GM06990 (cell line): ENCODE measurements at regions not wholly inside any gene's neighbourhood (a gene's known extent, or its start where the extent isn't known, plus 50 kb on each side); places are given as distances from the start of the nearest gene placed in this dataset.

Experiments used
- DNase-seq: peaks from one replicate; pipeline ENCODE4 v3.0.0-alpha.2; 2011; ENCODE audit not compliant: insufficient read length; ENCODE audit errors: extremely low read depth
- H3K27me3 ChIP-seq: replicated peaks from 2 replicates; pipeline ENCODE4 v1.6.0; 2011; ENCODE audit warnings: low read length; ENCODE audit not compliant: control insufficient read depth, insufficient read depth
- H3K36me3 ChIP-seq: 2 replicates; pipeline ENCODE4 v1.5.1; 2011; ENCODE audit warnings: low read length; ENCODE audit not compliant: control insufficient read depth, insufficient read depth
- H3K4me3 ChIP-seq: replicated peaks from 2 replicates; pipeline ENCODE4 v1.5.1; 2011; ENCODE audit warnings: low read depth, mild to moderate bottlenecking, control low read depth, low read length
- CTCF ChIP-seq: IDR thresholded peaks from 2 replicates; pipeline ENCODE4 v1.5.1; 2011; ENCODE audit warnings: low read length, control low read depth, mild to moderate bottlenecking, inconsistent platforms; ENCODE audit not compliant: insufficient read depth, poor library complexity, severe bottlenecking

DNA sequence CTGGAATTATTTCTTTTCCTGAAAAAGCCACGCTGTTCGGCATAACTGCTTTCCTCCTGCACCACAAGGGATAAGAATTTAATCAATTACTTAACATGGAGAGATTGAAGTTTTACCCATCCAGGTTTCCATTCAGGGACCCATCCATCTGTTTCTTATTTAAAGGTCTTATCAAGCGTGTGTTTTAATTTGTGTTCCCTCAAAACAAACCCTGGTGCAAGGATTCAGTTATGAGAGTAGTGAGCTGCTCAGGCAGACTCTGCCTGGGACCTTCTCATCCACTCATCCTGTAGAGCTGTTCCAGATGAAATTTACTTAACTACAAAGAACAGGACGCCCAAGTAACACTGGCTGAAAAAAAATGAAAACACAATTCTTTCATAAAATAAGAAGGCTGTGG lies 97.8 kb downstream of the BANF2 start:
- H3K36me3 ChIP-seq = no peaks in the 10 kb centered on the region
- no peak for TF ChIP-seq CTCF
- H3K4me3 ChIP-seq = no peak overlapping the region
- DNase-seq = no peak
- H3K27me3 ChIP-seq = no peaks in the 10 kb centered on the region

DNA sequence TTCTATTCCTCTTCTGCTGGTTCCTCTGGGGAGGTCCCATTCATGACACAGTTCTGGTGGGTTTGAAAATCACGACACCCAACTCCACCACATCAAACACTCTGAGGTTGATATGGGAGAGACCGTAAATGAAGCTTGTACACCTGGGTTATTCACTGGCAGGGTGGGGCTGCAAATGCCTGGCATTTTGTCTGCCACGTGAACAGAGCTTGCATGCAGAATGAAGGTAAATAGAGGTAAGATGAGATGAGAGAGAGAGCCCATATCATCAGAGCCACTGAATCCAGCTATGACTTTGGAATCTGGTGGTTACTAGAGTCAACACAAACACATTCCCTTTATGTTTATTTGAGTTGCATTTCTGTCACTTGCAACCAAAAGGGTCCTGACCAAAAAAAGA lies 97.4 kb downstream of the BANF2 start:
- Histone ChIP-seq H3K36me3 (no peaks in the 10 kb centered on the region), H3K27me3 (no peaks in the 10 kb centered on the region; the same call in 1 of the 2 replicates), H3K4me3 (no peak overlapping the region)
- TF ChIP-seq CTCF = no peak
- no peak for DNase-seq

DNA sequence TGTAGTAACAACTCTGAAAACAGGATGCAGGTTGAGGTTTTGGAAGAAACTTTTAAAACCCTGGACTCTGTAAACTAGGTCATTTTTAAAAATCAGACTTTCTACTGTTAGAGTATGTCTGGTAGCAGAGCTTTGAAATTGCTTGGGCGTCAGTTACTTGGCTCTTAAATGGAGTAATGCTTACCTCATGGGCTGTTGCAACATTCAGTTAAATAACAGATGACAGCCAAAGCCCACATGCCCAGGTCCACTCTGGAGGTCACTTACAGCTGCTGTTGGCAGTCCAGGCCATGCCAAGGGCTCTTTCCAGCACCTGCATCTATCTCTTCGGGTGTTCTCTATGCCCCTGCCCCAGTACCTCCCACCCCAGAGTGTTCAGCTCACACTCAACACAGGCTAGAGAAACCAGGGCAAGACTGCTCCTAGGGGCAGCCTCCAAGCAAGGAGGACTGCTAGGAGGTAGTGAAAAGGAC lies 96.4 kb downstream of the BANF2 start:
- Histone ChIP-seq H3K27me3 (no peaks in the 10 kb centered on the region; the same call in 1 of the 2 replicates), H3K4me3 (no peak overlapping the region), H3K36me3 (no peaks in the 10 kb centered on the region)
- DNase-seq = no peak
- TF ChIP-seq CTCF = no peak

- TF ChIP-seq CTCF = no peak
- DNase-seq = no peak
- Histone ChIP-seq H3K36me3 (no peaks in the 10 kb centered on the region), H3K4me3 (no peak overlapping the region), H3K27me3 (no peaks in the 10 kb centered on the region; the same call in 1 of the 2 replicates)
Observed at GRCh38 chr20:17795501-17796071, 95.8 kb downstream of the BANF2 start.

DNA sequence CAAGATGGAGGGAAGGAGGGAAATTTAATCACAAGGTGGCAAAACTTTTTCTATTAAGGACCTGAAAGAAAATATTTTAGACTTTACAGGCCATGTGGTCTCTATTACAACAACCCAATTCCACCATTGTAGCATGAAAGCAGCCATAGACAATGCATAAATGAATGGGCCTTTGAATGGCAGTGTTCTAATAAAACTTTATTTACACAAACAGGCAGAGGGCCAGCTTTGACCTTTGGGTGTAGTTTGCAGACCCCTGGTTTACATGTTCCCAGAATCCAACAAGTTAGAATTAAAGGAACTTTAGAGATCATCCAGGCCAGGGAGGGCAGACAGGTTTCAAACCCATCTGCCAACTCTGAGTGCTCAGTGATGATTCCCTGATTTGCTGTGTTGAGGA lies 95.2 kb downstream of the BANF2 start:
- no peaks in the 10 kb centered on the region for H3K36me3 ChIP-seq
- no peak overlapping the region for H3K4me3 ChIP-seq
- no peaks in the 10 kb centered on the region; the same call in 1 of the 2 replicates for H3K27me3 ChIP-seq
- no peak for DNase-seq
- no peak for TF ChIP-seq CTCF

DNA sequence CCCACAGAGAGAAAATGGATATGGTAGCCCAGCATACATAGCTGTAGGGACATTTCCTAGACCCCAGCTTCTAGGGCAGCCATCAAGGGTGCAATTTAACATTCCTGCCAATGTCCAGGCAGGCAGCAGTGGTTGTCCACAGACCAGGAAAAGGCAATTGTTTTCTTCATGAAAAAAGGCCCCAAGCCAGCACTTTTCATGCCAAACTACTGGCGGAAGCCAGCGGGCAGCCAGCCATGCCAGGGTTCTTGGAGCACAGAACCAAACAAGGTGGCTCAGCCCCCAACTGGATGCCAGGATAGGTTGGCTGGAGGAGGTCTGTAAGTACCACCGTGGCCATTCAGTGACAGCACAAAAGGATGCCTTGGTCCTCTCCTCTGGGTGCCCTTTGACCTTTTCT lies 94.6 kb downstream of the BANF2 start:
- no peak for TF ChIP-seq CTCF
- Histone ChIP-seq H3K4me3 (no peak overlapping the region), H3K27me3 (no peaks in the 10 kb centered on the region; the same call in 1 of the 2 replicates), H3K36me3 (no peaks in the 10 kb centered on the region)
- no peak for DNase-seq
